PC-3 (cell line): ENCODE measurements at regions not wholly inside any gene's neighbourhood (a gene's known extent, or its start where the extent isn't known, plus 50 kb on each side); places are given as distances from the start of the nearest gene placed in this dataset.

ENCODE experiments used
- ATAC-seq: fragments of 200-7000 bp; cut with Tn5 transposase; 2 replicates; pipeline ENCODE4 v1.9.1; 2020; ENCODE audit warnings: mild to moderate bottlenecking, moderate library complexity
- BruUV-seq: library from RNA; stranded (reverse); fragments of 400-500 nt; replicated peaks from 2 replicates; lab custom pipeline; 2021; lab: Mats Ljungman, UMichigan
- CTCF ChIA-PET: fragments of 300-600 bp; sonication (Branson Sonifier 250); formaldehyde crosslinking; loops from one replicate; lab custom pipeline; 2022; ENCODE audit warnings: antibody characterized with exemption; lab: Charles Lee
- POLR2A ChIA-PET: fragments of 300-600 bp; sonication (Branson Sonifier 250); formaldehyde crosslinking; loops from one replicate; lab custom pipeline; 2022; ENCODE audit warnings: antibody characterized with exemption; ENCODE audit not compliant: unreplicated experiment; lab: Charles Lee
- DNase-seq: peaks from one replicate; pipeline ENCODE4 v3.0.0-alpha.2; 2015
- H2AFZ ChIP-seq: fragments of 300-600 bp; sonication (generic); 2 replicates; pipeline ENCODE4 v1.6.0; 2016; ENCODE audit warnings: antibody characterized with exemption, low read length
- H3F3A ChIP-seq: fragments of 300-600 bp; sonication (generic); one replicate; pipeline ENCODE4 v1.6.0; 2017; ENCODE audit warnings: antibody characterized with exemption, low read length, control low read depth, mild to moderate bottlenecking; ENCODE audit not compliant: unreplicated experiment
- H3K27ac ChIP-seq: fragments of 300-600 bp; sonication (generic); 2 replicates; pipeline ENCODE4 v1.5.1; 2016; ENCODE audit warnings: mild to moderate bottlenecking, low read length
- H3K27me3 ChIP-seq: fragments of 300-600 bp; sonication (generic); 2 replicates; pipeline ENCODE4 v1.6.1; 2016; ENCODE audit warnings: low read length, mixed read lengths
- H3K36me3 ChIP-seq: fragments of 300-600 bp; sonication (generic); 2 replicates; pipeline ENCODE4 v1.6.1; 2016; ENCODE audit warnings: low read depth, mixed run types, low read length, mixed read lengths
- H3K4me1 ChIP-seq: fragments of 300-600 bp; sonication (generic); 2 replicates; pipeline ENCODE4 v1.5.1; 2016; ENCODE audit warnings: low read length; ENCODE audit not compliant: insufficient read depth
- H3K4me2 ChIP-seq: fragments of 300-600 bp; sonication (generic); 2 replicates; pipeline ENCODE4 v1.6.0; 2016; ENCODE audit warnings: low read length
- H3K4me3 ChIP-seq: fragments of 300-600 bp; sonication (generic); 2 replicates; pipeline ENCODE4 v1.5.1; 2016; ENCODE audit warnings: mild to moderate bottlenecking, low read length, mixed read lengths
- H3K79me2 ChIP-seq: fragments of 300-600 bp; sonication (generic); 2 replicates; pipeline ENCODE4 v1.6.1; 2017; ENCODE audit warnings: low read length, mixed read lengths
- H3K9ac ChIP-seq: fragments of 300-600 bp; sonication (generic); 2 replicates; pipeline ENCODE4 v1.6.0; 2016; ENCODE audit warnings: mild to moderate bottlenecking, low read length
- H3K9me2 ChIP-seq: fragments of 300-600 bp; sonication (generic); replicated peaks from 2 replicates; pipeline ENCODE4 v1.6.1; 2016; ENCODE audit warnings: mixed run types, low read length, mixed read lengths
- H3K9me3 ChIP-seq: fragments of 300-600 bp; sonication (generic); 2 replicates; pipeline ENCODE4 v1.6.1; 2016; ENCODE audit warnings: low read length, mixed read lengths
- H4K20me1 ChIP-seq: fragments of 300-600 bp; sonication (generic); 2 replicates; pipeline ENCODE4 v1.6.1; 2016; ENCODE audit warnings: low read length, mixed read lengths
- EZH2 ChIP-seq: fragments of 300-600 bp; sonication (generic); IDR thresholded peaks from one replicate; pipeline ENCODE4 v1.6.1; 2017; ENCODE audit warnings: antibody characterized with exemption, mild to moderate bottlenecking, low read length; ENCODE audit not compliant: unreplicated experiment
- EZH2phosphoT487 ChIP-seq: fragments of 300-600 bp; sonication (generic); IDR thresholded peaks from 2 replicates; pipeline ENCODE4 v1.6.1; 2018; ENCODE audit warnings: mild to moderate bottlenecking, antibody characterized with exemption, low read length, borderline replicate concordance
- intact Hi-C: fragments of 100-400 bp; cut with micrococcal nuclease; formaldehyde crosslinking; loops from 2 replicates; pipeline ENCODE4 v1.9.0; 2023
- TF ChIP-seq, protein P1 (sequence below): fragments of 300-600 bp; sonication (generic); conservative IDR thresholded peaks from 2 replicates; pipeline ENCODE4 v1.5.1; 2017; ENCODE audit warnings: antibody characterized with exemption, low read depth, mild to moderate bottlenecking, low read length

DNA sequence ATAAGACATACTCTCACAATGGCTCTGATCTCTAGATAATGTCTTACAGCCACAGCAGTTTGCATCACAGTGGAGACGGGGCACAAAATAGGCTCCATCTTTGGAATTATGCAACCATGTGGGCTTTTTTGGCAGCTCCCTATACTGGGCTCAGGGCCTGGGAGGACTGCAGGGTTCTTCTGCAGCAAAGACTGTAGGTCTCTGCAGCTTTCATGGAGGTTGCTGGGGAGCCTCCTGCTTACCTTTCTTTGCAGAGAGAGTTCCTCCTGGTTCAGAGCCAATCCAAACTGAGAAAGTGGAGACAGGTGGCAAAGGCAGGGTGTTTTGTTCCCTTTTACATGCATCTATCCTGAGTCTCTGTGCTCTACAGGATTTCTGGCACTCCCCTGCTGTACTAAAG lies 558.0 kb downstream of the TLR4 start:
- ChIA-PET CTCF (no interaction called here), POLR2A (no interaction called here)
- ATAC-seq (no peak), DNase-seq (no peak)
- Histone ChIP-seq H4K20me1 (no peaks in the 10 kb centered on the region), H3K36me3 (no peaks in the 10 kb centered on the region), H3F3A (no peaks in the 10 kb centered on the region), H3K27me3 (no peaks in the 10 kb centered on the region), H3K9ac (no peak overlapping the region), H3K9me3 (no peaks in the 10 kb centered on the region), H3K4me3 (no peak overlapping the region), H3K4me1 (no peaks in the 10 kb centered on the region), H2AFZ (no peak overlapping the region), H3K4me2 (no peak overlapping the region), H3K79me2 (no peaks in the 10 kb centered on the region), H3K27ac (no peak overlapping the region), H3K9me2 (no peaks in the 10 kb centered on the region)
- TF ChIP-seq EZH2, result no peak
- TF ChIP-seq, protein P1, sequence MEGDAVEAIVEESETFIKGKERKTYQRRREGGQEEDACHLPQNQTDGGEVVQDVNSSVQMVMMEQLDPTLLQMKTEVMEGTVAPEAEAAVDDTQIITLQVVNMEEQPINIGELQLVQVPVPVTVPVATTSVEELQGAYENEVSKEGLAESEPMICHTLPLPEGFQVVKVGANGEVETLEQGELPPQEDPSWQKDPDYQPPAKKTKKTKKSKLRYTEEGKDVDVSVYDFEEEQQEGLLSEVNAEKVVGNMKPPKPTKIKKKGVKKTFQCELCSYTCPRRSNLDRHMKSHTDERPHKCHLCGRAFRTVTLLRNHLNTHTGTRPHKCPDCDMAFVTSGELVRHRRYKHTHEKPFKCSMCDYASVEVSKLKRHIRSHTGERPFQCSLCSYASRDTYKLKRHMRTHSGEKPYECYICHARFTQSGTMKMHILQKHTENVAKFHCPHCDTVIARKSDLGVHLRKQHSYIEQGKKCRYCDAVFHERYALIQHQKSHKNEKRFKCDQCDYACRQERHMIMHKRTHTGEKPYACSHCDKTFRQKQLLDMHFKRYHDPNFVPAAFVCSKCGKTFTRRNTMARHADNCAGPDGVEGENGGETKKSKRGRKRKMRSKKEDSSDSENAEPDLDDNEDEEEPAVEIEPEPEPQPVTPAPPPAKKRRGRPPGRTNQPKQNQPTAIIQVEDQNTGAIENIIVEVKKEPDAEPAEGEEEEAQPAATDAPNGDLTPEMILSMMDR, result no peak
- TF ChIP-seq EZH2phosphoT487, result no peak
- intact Hi-C loops, result no loop called here
- BruUV-seq, result no TSS peak

DNA sequence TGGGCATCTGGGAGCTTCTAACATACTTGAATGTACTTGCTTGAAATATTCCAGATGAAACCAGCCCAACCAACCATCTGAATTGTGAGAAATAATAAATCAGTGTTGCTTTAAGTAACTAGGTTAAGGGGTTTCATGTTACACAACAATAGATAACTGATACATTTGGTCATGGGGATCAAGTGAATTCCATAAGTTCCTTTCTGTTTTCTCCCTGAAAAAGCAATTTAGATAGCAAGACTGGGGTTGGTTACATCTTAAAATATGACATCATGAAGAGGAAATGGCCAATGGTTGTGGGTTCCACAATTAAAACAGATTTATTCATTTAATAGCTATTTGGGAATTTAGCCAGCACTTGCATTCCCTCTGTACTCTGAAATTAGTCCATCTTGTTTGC lies 559.7 kb downstream of the TLR4 start:
- no peak overlapping the region for H3K27ac ChIP-seq
- no peak for DNase-seq
- no peak for TF ChIP-seq EZH2
- TF ChIP-seq EZH2phosphoT487, result no peak
- TF ChIP-seq, protein P1, result no peak
- no peaks in the 10 kb centered on the region for H3K27me3 ChIP-seq
- no peaks in the 10 kb centered on the region for H3K9me3 ChIP-seq
- no peaks in the 10 kb centered on the region for H3F3A ChIP-seq
- H2AFZ ChIP-seq, result no peak overlapping the region
- no TSS peak for BruUV-seq
- no peaks in the 10 kb centered on the region for H3K9me2 ChIP-seq
- no peak overlapping the region for H3K4me3 ChIP-seq
- intact Hi-C loops, result no loop called here
- no peak overlapping the region for H3K9ac ChIP-seq
- H3K4me1 ChIP-seq, result no peaks in the 10 kb centered on the region
- no peaks in the 10 kb centered on the region for H3K79me2 ChIP-seq
- ChIA-PET CTCF (no interaction called here), POLR2A (no interaction called here)
- no peak for ATAC-seq
- no peak overlapping the region for H3K4me2 ChIP-seq
- no peaks in the 10 kb centered on the region for H3K36me3 ChIP-seq
- H4K20me1 ChIP-seq, result no peaks in the 10 kb centered on the region

DNA sequence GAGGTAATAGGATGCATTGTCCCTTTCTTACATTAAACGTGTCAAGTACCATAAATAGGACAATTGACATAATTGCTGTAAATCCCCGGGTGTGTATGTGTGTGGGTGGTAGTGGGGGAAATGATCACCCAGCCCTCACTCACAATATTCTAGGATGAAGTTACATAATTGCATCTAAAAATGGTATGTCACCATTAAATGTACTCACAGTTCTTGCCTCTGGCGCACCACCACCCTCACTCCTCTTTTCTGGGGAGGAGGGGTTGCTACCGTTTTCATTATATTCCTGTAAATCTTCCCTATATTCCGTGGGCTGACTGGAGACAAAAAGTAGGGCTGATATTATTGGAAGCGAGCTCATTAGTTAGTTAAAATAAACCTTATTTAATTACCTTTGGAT lies 563.8 kb downstream of the TLR4 start:
- H3K9me2 ChIP-seq, result no peaks in the 10 kb centered on the region
- intact Hi-C loops, result no loop called here
- TF ChIP-seq EZH2phosphoT487 (no peak), EZH2 (no peak)
- TF ChIP-seq, protein P1, result no peak
- DNase-seq (no peak), ATAC-seq (no peak)
- H3K9me3 ChIP-seq, result no peaks in the 10 kb centered on the region
- POLR2A ChIA-PET, result no interaction called here
- no peak overlapping the region for H3K4me2 ChIP-seq
- no peak overlapping the region for H2AFZ ChIP-seq
- no peaks in the 10 kb centered on the region for H3K36me3 ChIP-seq
- no peak overlapping the region for H3K9ac ChIP-seq
- H3K4me3 ChIP-seq, result no peak overlapping the region
- H4K20me1 ChIP-seq, result no peaks in the 10 kb centered on the region
- BruUV-seq, result no TSS peak
- no peaks in the 10 kb centered on the region for H3K79me2 ChIP-seq
- H3K27me3 ChIP-seq, result no peaks in the 10 kb centered on the region
- no peaks in the 10 kb centered on the region for H3K4me1 ChIP-seq
- CTCF ChIA-PET, result no interaction called here
- H3K27ac ChIP-seq, result no peak overlapping the region
- no peaks in the 10 kb centered on the region for H3F3A ChIP-seq
